GM23338 (cell line): ENCODE measurements at regions not wholly inside any gene's neighbourhood (a gene's known extent, or its start where the extent isn't known, plus 50 kb on each side); places are given as distances from the start of the nearest gene placed in this dataset.

Experiments
- CTCF ChIP-seq, 2 experiments: fragments of 200-600 bp in 1 of 2; sonication (generic) in 1 of 2; conservative IDR thresholded peaks; 2 replicates each; pipeline versions ENCODE4 v1.5.1 to v1.6.1; 2016 to 2017; ENCODE audit warnings: antibody characterized with exemption in 2 of 2, low read depth in 2 of 2, mild to moderate bottlenecking in 2 of 2, moderate library complexity in 1 of 2
- EZH2 ChIP-seq: fragments of 200-600 bp; sonication (generic); IDR thresholded peaks from one replicate; pipeline ENCODE4 v1.8.0; 2017; ENCODE audit warnings: antibody characterized with exemption, mild to moderate bottlenecking, low read depth; ENCODE audit not compliant: unreplicated experiment

GRCh38 chr10:123429706-123430221, 236.4 kb upstream of the GPR26 start:
- TF ChIP-seq EZH2 (no peak), CTCF (conservative IDR thresholded peaks at IDR 0.05; ENCODE audit: low read depth in 2 of 2) (no peak)
